HepG2 (cell line): ENCODE measurements at regions not wholly inside any gene's neighbourhood (a gene's known extent, or its start where the extent isn't known, plus 50 kb on each side); places are given as distances from the start of the nearest gene placed in this dataset.

Experiments used
- NCOA2 ChIP-seq: sonication (generic); formaldehyde crosslinking; IDR thresholded peaks from 2 replicates; pipeline ENCODE4 v1.8.0; 2022; ENCODE audit warnings: inconsistent platforms
- ZNF883 ChIP-seq: sonication (generic); formaldehyde crosslinking; IDR thresholded peaks from 2 replicates; pipeline ENCODE4 v1.5.1; 2020; ENCODE audit warnings: mild to moderate bottlenecking, missing genetic modification reagents; ENCODE audit errors: not compliant biosample characterization
- TF ChIP-seq, protein P1 (sequence below): sonication (generic); formaldehyde crosslinking; IDR thresholded peaks from 2 replicates; pipeline ENCODE4 v1.4.0; 2020; ENCODE audit warnings: missing genetic modification reagents, mild to moderate bottlenecking, borderline replicate concordance
- TF ChIP-seq, protein P2 (sequence below): sonication (generic); formaldehyde crosslinking; IDR thresholded peaks from 2 replicates; pipeline ENCODE4 v1.9.0; 2021; ENCODE audit warnings: missing genetic modification reagents, borderline replicate concordance
- TF ChIP-seq, protein P3 (sequence below): sonication (generic); formaldehyde crosslinking; IDR thresholded peaks from 2 replicates; pipeline ENCODE4 v1.5.0; 2020; ENCODE audit warnings: mild to moderate bottlenecking, missing genetic modification reagents
- TF ChIP-seq, protein P4 (sequence below): IDR thresholded peaks from 2 replicates; pipeline ENCODE4 v1.6.1; 2012; ENCODE audit warnings: inconsistent platforms

DNA sequence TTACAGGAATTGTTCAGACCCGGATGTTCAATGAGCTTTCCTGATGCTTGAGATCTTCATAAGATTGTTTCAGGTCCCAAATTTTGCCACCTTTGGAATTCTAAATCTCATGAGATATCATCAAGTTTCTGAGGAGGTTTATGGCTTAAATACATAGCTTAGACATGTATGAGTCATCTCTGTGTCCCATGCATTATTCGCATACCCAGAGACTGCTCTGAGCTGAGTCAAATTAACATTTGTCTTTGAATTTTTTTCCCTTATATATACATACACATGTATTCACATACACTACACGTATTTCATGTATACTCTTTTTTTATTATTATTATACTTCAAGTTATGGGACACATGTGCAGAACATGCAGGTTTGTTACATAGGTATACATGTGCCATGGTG is 744.6 kb downstream of the BRINP1 start (continued):
- TF ChIP-seq, protein P1, sequence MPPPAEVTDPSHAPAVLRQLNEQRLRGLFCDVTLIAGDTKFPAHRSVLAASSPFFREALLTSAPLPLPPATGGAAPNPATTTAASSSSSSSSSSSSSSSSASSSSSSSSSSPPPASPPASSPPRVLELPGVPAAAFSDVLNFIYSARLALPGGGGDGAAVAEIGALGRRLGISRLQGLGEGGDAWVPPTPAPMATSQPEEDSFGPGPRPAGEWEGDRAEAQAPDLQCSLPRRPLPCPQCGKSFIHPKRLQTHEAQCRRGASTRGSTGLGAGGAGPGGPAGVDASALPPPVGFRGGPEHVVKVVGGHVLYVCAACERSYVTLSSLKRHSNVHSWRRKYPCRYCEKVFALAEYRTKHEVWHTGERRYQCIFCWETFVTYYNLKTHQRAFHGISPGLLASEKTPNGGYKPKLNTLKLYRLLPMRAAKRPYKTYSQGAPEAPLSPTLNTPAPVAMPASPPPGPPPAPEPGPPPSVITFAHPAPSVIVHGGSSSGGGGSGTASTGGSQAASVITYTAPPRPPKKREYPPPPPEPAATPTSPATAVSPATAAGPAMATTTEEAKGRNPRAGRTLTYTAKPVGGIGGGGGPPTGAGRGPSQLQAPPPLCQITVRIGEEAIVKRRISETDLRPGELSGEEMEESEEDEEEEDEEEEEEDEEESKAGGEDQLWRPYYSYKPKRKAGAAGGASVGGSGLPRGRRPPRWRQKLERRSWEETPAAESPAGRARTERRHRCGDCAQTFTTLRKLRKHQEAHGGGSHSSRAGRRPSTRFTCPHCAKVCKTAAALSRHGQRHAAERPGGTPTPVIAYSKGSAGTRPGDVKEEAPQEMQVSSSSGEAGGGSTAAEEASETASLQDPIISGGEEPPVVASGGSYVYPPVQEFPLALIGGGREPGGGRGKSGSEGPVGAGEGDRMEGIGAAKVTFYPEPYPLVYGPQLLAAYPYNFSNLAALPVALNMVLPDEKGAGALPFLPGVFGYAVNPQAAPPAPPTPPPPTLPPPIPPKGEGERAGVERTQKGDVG (CRISPR knock-in tag), result no peak
- TF ChIP-seq, protein P2, sequence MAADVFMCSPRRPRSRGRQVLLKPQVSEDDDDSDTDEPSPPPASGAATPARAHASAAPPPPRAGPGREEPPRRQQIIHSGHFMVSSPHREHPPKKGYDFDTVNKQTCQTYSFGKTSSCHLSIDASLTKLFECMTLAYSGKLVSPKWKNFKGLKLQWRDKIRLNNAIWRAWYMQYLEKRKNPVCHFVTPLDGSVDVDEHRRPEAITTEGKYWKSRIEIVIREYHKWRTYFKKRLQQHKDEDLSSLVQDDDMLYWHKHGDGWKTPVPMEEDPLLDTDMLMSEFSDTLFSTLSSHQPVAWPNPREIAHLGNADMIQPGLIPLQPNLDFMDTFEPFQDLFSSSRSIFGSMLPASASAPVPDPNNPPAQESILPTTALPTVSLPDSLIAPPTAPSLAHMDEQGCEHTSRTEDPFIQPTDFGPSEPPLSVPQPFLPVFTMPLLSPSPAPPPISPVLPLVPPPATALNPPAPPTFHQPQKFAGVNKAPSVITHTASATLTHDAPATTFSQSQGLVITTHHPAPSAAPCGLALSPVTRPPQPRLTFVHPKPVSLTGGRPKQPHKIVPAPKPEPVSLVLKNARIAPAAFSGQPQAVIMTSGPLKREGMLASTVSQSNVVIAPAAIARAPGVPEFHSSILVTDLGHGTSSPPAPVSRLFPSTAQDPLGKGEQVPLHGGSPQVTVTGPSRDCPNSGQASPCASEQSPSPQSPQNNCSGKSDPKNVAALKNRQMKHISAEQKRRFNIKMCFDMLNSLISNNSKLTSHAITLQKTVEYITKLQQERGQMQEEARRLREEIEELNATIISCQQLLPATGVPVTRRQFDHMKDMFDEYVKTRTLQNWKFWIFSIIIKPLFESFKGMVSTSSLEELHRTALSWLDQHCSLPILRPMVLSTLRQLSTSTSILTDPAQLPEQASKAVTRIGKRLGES (CRISPR knock-in tag), result no peak
- TF ChIP-seq ZNF883 (CRISPR knock-in tag), result no peak
- no peak for TF ChIP-seq NCOA2 (CRISPR knock-in tag)
- TF ChIP-seq, protein P3, sequence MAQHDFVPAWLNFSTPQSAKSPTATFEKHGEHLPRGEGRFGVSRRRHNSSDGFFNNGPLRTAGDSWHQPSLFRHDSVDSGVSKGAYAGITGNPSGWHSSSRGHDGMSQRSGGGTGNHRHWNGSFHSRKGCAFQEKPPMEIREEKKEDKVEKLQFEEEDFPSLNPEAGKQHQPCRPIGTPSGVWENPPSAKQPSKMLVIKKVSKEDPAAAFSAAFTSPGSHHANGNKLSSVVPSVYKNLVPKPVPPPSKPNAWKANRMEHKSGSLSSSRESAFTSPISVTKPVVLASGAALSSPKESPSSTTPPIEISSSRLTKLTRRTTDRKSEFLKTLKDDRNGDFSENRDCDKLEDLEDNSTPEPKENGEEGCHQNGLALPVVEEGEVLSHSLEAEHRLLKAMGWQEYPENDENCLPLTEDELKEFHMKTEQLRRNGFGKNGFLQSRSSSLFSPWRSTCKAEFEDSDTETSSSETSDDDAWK (CRISPR knock-in tag), result no peak
- TF ChIP-seq, protein P4, sequence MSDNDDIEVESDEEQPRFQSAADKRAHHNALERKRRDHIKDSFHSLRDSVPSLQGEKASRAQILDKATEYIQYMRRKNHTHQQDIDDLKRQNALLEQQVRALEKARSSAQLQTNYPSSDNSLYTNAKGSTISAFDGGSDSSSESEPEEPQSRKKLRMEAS, result no peak
